IPS DF 6.9 (cell line): ENCODE measurements at regions not wholly inside any gene's neighbourhood (a gene's known extent, or its start where the extent isn't known, plus 50 kb on each side); places are given as distances from the start of the nearest gene placed in this dataset.

ENCODE experiments used
- DNase-seq: peaks from one replicate; pipeline ENCODE4 v3.0.0-alpha.2; 2013; ENCODE audit warnings: low read depth, low spot score
- H3K27ac ChIP-seq: one replicate; pipeline ENCODE4 v1.5.1; 2013; ENCODE audit warnings: low read length, control low read depth
- H3K27me3 ChIP-seq: 2 replicates; pipeline ENCODE4 v1.6.1; 2013; ENCODE audit warnings: mild to moderate bottlenecking, low read length; ENCODE audit not compliant: control insufficient read depth, insufficient read depth
- H3K36me3 ChIP-seq: 2 replicates; pipeline ENCODE4 v1.6.1; 2013; ENCODE audit warnings: low read length; ENCODE audit not compliant: control insufficient read depth, insufficient read depth
- H3K4me1 ChIP-seq: 2 replicates; pipeline ENCODE4 v1.6.1; 2013; ENCODE audit warnings: low read length; ENCODE audit not compliant: control insufficient read depth, insufficient read depth
- H3K4me3 ChIP-seq: 2 replicates; pipeline ENCODE4 v1.5.1; 2013; ENCODE audit warnings: mild to moderate bottlenecking, low read length
- H3K9me3 ChIP-seq: 2 replicates; pipeline ENCODE4 v1.6.1; 2013; ENCODE audit warnings: low read length, inconsistent platforms; ENCODE audit not compliant: control insufficient read depth, insufficient read depth
- WGBS: extraction: QIAGEN DNeasy Blood & Tissue Kit; methylation state at CpG from one replicate; pipeline ENCODE4 v1.1.7; 2013; ENCODE audit warnings: mixed read lengths, missing lambda C conversion rate; ENCODE audit not compliant: insufficient read length, insufficient coverage; 5-methylcytosine and 5-hydroxymethylcytosine counted together

- no peak for DNase-seq
- Histone ChIP-seq H3K9me3 (no peaks in the 10 kb centered on the region), H3K4me3 (no peak overlapping the region), H3K27ac (no peak overlapping the region), H3K4me1 (no peaks in the 10 kb centered on the region), H3K36me3 (no peaks in the 10 kb centered on the region), H3K27me3 (peaks cover 1% of the 10 kb centered on the region; the same call in 1 of the 2 replicates)
- WGBS: no CpG with 5 or more reads among the region's 3 CpGs
Observed at GRCh38 chr17:34780438-34780837, 180.8 kb downstream of the CCT6B start.

- H3K27me3 ChIP-seq: no peaks in the 10 kb centered on the region
- no peak for DNase-seq
- H3K4me1 ChIP-seq: no peaks in the 10 kb centered on the region
- no peaks in the 10 kb centered on the region for H3K9me3 ChIP-seq
- H3K4me3 ChIP-seq: no peak overlapping the region
- WGBS: no CpG with 5 or more reads among the region's 17 CpGs
- no peak overlapping the region for H3K27ac ChIP-seq
- H3K36me3 ChIP-seq: no peaks in the 10 kb centered on the region
Observed at GRCh38 chr17:34776456-34777443, 184.5 kb downstream of the CCT6B start.

- no peaks in the 10 kb centered on the region for H3K36me3 ChIP-seq
- no peak overlapping the region for H3K27ac ChIP-seq
- no peaks in the 10 kb centered on the region for H3K9me3 ChIP-seq
- H3K27me3 ChIP-seq: no peaks in the 10 kb centered on the region
- H3K4me1 ChIP-seq: no peaks in the 10 kb centered on the region
- no peak for DNase-seq
- no peak overlapping the region for H3K4me3 ChIP-seq
- no CpG with 5 or more reads among the region's 4 CpGs for WGBS
Observed at GRCh38 chr17:34773036-34773435, 188.2 kb downstream of the CCT6B start.

GRCh38 chr17:34771891-34772290 lies 189.4 kb downstream of the CCT6B start:
- Histone ChIP-seq H3K4me1 (no peaks in the 10 kb centered on the region), H3K4me3 (no peak overlapping the region), H3K27ac (no peak overlapping the region), H3K27me3 (no peaks in the 10 kb centered on the region), H3K9me3 (no peaks in the 10 kb centered on the region), H3K36me3 (no peaks in the 10 kb centered on the region)
- no peak for DNase-seq
- no CpG with 5 or more reads among the region's 5 CpGs for WGBS

- WGBS: no CpG with 5 or more reads among the region's 3 CpGs
- no peak for DNase-seq
- Histone ChIP-seq H3K4me1 (no peaks in the 10 kb centered on the region), H3K27ac (no peak overlapping the region), H3K36me3 (no peaks in the 10 kb centered on the region), H3K4me3 (no peak overlapping the region), H3K27me3 (no peaks in the 10 kb centered on the region), H3K9me3 (no peaks in the 10 kb centered on the region)
Observed at GRCh38 chr17:34770586-34770985, 190.7 kb downstream of the CCT6B start.

- H3K4me3 ChIP-seq: no peak overlapping the region
- no peaks in the 10 kb centered on the region for H3K27me3 ChIP-seq
- no peaks in the 10 kb centered on the region for H3K36me3 ChIP-seq
- WGBS: no CpG with 5 or more reads among the region's 2 CpGs
- no peaks in the 10 kb centered on the region for H3K9me3 ChIP-seq
- no peak for DNase-seq
- no peaks in the 10 kb centered on the region for H3K4me1 ChIP-seq
- H3K27ac ChIP-seq: no peak overlapping the region
Observed at GRCh38 chr17:34769899-34770298, 190.5 kb downstream of the TMEM132E start.

- no CpG with 5 or more reads among the region's 2 CpGs for WGBS
- Histone ChIP-seq H3K4me3 (no peak overlapping the region), H3K27ac (no peak overlapping the region), H3K4me1 (peaks cover 3% of the 10 kb centered on the region; the same call in 1 of the 2 replicates), H3K9me3 (no peaks in the 10 kb centered on the region), H3K27me3 (no peaks in the 10 kb centered on the region), H3K36me3 (no peaks in the 10 kb centered on the region)
- no peak for DNase-seq
Observed at GRCh38 chr17:34769049-34769448, 189.7 kb downstream of the TMEM132E start.

GRCh38 chr17:34765291-34765690 lies 185.9 kb downstream of the TMEM132E start:
- Histone ChIP-seq H3K36me3 (no peaks in the 10 kb centered on the region), H3K27ac (no peak overlapping the region), H3K4me3 (no peak overlapping the region), H3K9me3 (no peaks in the 10 kb centered on the region), H3K4me1 (peaks cover 4% of the 10 kb centered on the region; the same call in 1 of the 2 replicates), H3K27me3 (no peaks in the 10 kb centered on the region)
- DNase-seq: no peak
- no CpG with 5 or more reads among the region's 5 CpGs for WGBS

GRCh38 chr17:34764716-34765115 lies 185.3 kb downstream of the TMEM132E start:
- WGBS: no CpG with 5 or more reads among the region's 3 CpGs
- no peaks in the 10 kb centered on the region for H3K27me3 ChIP-seq

GRCh38 chr17:34763728-34764665 lies 184.6 kb downstream of the TMEM132E start:
- H3K9me3 ChIP-seq: no peaks in the 10 kb centered on the region
- H3K4me1 ChIP-seq: peaks cover 4% of the 10 kb centered on the region; the same call in 1 of the 2 replicates
- WGBS: no CpG with 5 or more reads among the region's 7 CpGs
- H3K27ac ChIP-seq: no peak overlapping the region
- H3K27me3 ChIP-seq: no peaks in the 10 kb centered on the region
- DNase-seq: no peak
- no peak overlapping the region for H3K4me3 ChIP-seq
- H3K36me3 ChIP-seq: no peaks in the 10 kb centered on the region

More at GRCh38 chr17:34764716-34765115, 185.3 kb downstream of the TMEM132E start:
- Histone ChIP-seq H3K4me1 (peaks cover 4% of the 10 kb centered on the region; the same call in 1 of the 2 replicates), H3K36me3 (no peaks in the 10 kb centered on the region), H3K9me3 (no peaks in the 10 kb centered on the region), H3K27ac (no peak overlapping the region), H3K4me3 (no peak overlapping the region)
- peak; percentile 27 for DNase-seq
